Mammary epithelial cell (primary cell): ENCODE measurements at regions not wholly inside any gene's neighbourhood (a gene's known extent, or its start where the extent isn't known, plus 50 kb on each side); places are given as distances from the start of the nearest gene placed in this dataset.

Experiments used
- EZH2 ChIP-seq: IDR thresholded peaks from 2 replicates; pipeline ENCODE4 v1.6.1; 2012; ENCODE audit warnings: low read length, inconsistent platforms, borderline replicate concordance
- TF ChIP-seq, protein P1 (sequence below), 2 donors: IDR thresholded peaks in 1 of 2; conservative IDR thresholded peaks in 1 of 2; 2 replicates each; pipeline ENCODE4 v1.5.1; 2011 to 2012; ENCODE audit warnings: inconsistent platforms in 2 of 2, low read length in 2 of 2, mild to moderate bottlenecking in 2 of 2, control low read depth in 1 of 2, low read depth in 1 of 2; ENCODE audit not compliant: insufficient read depth in 1 of 2; ENCODE audit errors: extremely low read depth in 1 of 2

DNA sequence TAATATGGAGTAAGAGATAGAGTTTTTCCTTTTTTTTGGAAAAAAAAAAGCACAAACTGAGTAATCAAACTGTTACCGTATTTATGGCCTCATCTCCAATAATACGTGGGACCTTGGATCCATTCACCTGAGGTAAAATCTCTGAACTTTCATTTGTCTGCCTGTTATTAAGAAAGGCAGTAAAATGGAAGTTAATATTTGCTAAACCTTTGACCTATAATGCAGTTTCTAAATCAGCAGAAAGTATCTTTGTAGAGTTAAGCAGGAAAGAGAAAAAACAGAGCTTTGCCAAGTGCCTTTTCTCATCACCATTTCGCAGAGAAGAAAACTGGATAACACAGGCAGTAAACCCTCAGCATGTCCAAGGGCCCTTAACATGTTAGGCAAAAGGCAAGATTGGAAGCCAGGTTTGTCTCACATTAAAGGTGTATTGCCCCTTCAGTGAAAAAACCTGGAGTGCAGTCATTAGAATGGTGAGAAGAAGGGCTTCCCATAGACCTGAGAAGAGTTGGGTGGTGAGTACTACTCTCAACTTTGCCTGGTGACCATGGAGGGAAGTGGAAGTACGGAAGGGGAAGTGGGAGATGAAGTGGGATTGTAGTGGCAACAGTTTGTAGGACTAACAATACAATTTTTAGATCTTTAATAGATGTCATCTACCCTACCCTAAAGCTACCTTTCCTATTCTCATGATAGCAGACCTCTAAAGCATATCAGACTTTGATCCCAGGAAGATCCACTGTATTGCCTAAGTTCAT lies 65.4 kb upstream of the GRAMD2B start:
- TF ChIP-seq, protein P1, sequence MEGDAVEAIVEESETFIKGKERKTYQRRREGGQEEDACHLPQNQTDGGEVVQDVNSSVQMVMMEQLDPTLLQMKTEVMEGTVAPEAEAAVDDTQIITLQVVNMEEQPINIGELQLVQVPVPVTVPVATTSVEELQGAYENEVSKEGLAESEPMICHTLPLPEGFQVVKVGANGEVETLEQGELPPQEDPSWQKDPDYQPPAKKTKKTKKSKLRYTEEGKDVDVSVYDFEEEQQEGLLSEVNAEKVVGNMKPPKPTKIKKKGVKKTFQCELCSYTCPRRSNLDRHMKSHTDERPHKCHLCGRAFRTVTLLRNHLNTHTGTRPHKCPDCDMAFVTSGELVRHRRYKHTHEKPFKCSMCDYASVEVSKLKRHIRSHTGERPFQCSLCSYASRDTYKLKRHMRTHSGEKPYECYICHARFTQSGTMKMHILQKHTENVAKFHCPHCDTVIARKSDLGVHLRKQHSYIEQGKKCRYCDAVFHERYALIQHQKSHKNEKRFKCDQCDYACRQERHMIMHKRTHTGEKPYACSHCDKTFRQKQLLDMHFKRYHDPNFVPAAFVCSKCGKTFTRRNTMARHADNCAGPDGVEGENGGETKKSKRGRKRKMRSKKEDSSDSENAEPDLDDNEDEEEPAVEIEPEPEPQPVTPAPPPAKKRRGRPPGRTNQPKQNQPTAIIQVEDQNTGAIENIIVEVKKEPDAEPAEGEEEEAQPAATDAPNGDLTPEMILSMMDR (conservative IDR thresholded peaks at IDR 0.05 in 1 of 2, IDR thresholded peaks at IDR 0.05 in 1 of 2; ENCODE audit: extremely low read depth in 1 of 2, insufficient read depth in 1 of 2, low read depth in 1 of 2, low read length in 2 of 2) = no peak
- no peak for TF ChIP-seq EZH2
